22Rv1 (cell line): ENCODE measurements at regions not wholly inside any gene's neighbourhood (a gene's known extent, or its start where the extent isn't known, plus 50 kb on each side); places are given as distances from the start of the nearest gene placed in this dataset.

Experiments used
- H3K27ac ChIP-seq: fragments of 450-650 bp; 2 replicates; pipeline ENCODE4 v1.5.1; 2017
- CTCF ChIP-seq: fragments of 450-650 bp; IDR thresholded peaks from 2 replicates; pipeline ENCODE4 v1.5.1; 2017; ENCODE audit warnings: mild to moderate bottlenecking
- ZFX ChIP-seq: fragments of 450-650 bp; IDR thresholded peaks from 2 replicates; pipeline ENCODE4 v1.6.1; 2017; ENCODE audit warnings: antibody characterized with exemption, borderline replicate concordance

GRCh38 chr2:222798528-222798927, 62.3 kb upstream of the ACSL3 start:
- peak overlapping the region; percentile 38; the same call in 1 of the 2 replicates for H3K27ac ChIP-seq
- TF ChIP-seq ZFX = no peak
- no peak for TF ChIP-seq CTCF

GRCh38 chr2:222799262-222799918, 61.4 kb upstream of the ACSL3 start:
- TF ChIP-seq CTCF = no peak
- no peak for TF ChIP-seq ZFX
- H3K27ac ChIP-seq = peak overlapping the region; percentile 38

GRCh38 chr2:222802514-222803196, 58.2 kb upstream of the ACSL3 start:
- TF ChIP-seq ZFX = no peak
- no peak for TF ChIP-seq CTCF

GRCh38 chr2:222804351-222804750, 56.5 kb upstream of the ACSL3 start:
- H3K27ac ChIP-seq = no peak overlapping the region
- TF ChIP-seq CTCF (no peak), ZFX (no peak)

More at GRCh38 chr2:222802514-222803196, 58.2 kb upstream of the ACSL3 start:
- H3K27ac ChIP-seq = no peak overlapping the region

GRCh38 chr2:222805591-222806304, 55.1 kb upstream of the ACSL3 start:
- TF ChIP-seq ZFX = no peak
- no peak for TF ChIP-seq CTCF
- no peak overlapping the region for H3K27ac ChIP-seq

GRCh38 chr2:222806526-222807137, 54.2 kb upstream of the ACSL3 start:
- no peak for TF ChIP-seq ZFX
- no peak overlapping the region for H3K27ac ChIP-seq

GRCh38 chr2:222807431-222807830, 53.4 kb upstream of the ACSL3 start:
- H3K27ac ChIP-seq = no peak overlapping the region
- TF ChIP-seq ZFX = no peak
- TF ChIP-seq CTCF = no peak
